ENCODE measurements at regions not wholly inside any gene's neighbourhood (a gene's known extent, or its start where the extent isn't known, plus 50 kb on each side); places are given as distances from the start of the nearest gene placed in this dataset.

- no peak for DNase-seq (ENCODE audit: low read depth, low spot score)
- H3K36me3 ChIP-seq (ENCODE audit: control insufficient read depth in 2 of 2, extremely low read depth in 1 of 2, insufficient read depth in 2 of 2, low read length in 2 of 2) = no peaks in the 10 kb centered on the region
- intact Hi-C loops (cut with micrococcal nuclease) (no loop called here), dilution Hi-C loops (cut with MboI; ENCODE audit: extremely low pct_ligation_motif_present, low sequenced_read_pairs) (no loop called here)
- ChIA-PET POLR2A (no interaction called here), CTCF (no interaction called here)
- no peak for TF ChIP-seq POLR2A (IDR thresholded peaks at IDR 0.05; ENCODE audit: low read depth, low read length)
- TF ChIP-seq POLR2AphosphoS5 (IDR thresholded peaks at IDR 0.05; ENCODE audit: insufficient read depth, low read depth, low read length) = no peak
- TF ChIP-seq JUN (IDR thresholded peaks at IDR 0.05; ENCODE audit: borderline replicate concordance, insufficient read depth, insufficient read length, low read depth) = no peak
- TF ChIP-seq FOS (IDR thresholded peaks at IDR 0.05; ENCODE audit: borderline replicate concordance, insufficient read depth, low read length) = no peak
- TF ChIP-seq GATA2 (IDR thresholded peaks at IDR 0.05; ENCODE audit: insufficient read depth, insufficient read length, low read depth, low read length) = no peak
- no peak for TF ChIP-seq EZH2 (IDR thresholded peaks at IDR 0.05; ENCODE audit: borderline replicate concordance, low read depth, low read length, severe bottlenecking)
- no peak for TF ChIP-seq MAX (IDR thresholded peaks at IDR 0.05; ENCODE audit: insufficient read depth, insufficient read length)
- no peak for TF ChIP-seq MYC (IDR thresholded peaks at IDR 0.05; ENCODE audit: low read depth, low read length)
- TF ChIP-seq CTCF (IDR thresholded peaks at IDR 0.05; ENCODE audit: extremely low read depth in 1 of 2, insufficient read depth in 1 of 2, low read depth in 1 of 2, low read length in 2 of 2) = no peak
- H3K4me3 ChIP-seq (replicated peaks in 1 of 3; ENCODE audit: insufficient read depth in 1 of 3, low read depth in 1 of 3, low read length in 3 of 3) = no peak overlapping the region
- H3K27me3 ChIP-seq (ENCODE audit: control insufficient read depth in 2 of 2, insufficient read depth in 2 of 2, low read length in 2 of 2) = peaks cover 0 to 5% of the 10 kb centered on the region in 2 experiments
- H3K9me1 ChIP-seq (replicated peaks; ENCODE audit: control insufficient read depth, extremely low read depth, insufficient read depth, low read length) = no peaks in the 10 kb centered on the region
- BruUV-seq (replicated peaks) = no TSS peak
- no peaks in the 10 kb centered on the region for H3K9me3 ChIP-seq (replicated peaks; ENCODE audit: control insufficient read depth, insufficient read depth, low read length)
- no peak for FAIRE-seq
- no peaks in the 10 kb centered on the region for H3K4me1 ChIP-seq (ENCODE audit: control insufficient read depth, extremely low read depth, insufficient read depth, low read length)
- no peaks in the 10 kb centered on the region for H3K79me2 ChIP-seq (ENCODE audit: control insufficient read depth, insufficient read depth, low read length)
- no peak overlapping the region for H3K27ac ChIP-seq (ENCODE audit: insufficient read depth, low read depth, low read length)
- no peak overlapping the region for H2AFZ ChIP-seq (ENCODE audit: low read depth, low read length)
- H4K20me1 ChIP-seq (replicated peaks; ENCODE audit: control insufficient read depth, extremely low read depth, insufficient read depth, low read length) = no peaks in the 10 kb centered on the region
- H3K4me2 ChIP-seq (ENCODE audit: insufficient read depth, low read length) = no peak overlapping the region
- H3K9ac ChIP-seq (replicated peaks; ENCODE audit: extremely low read depth, insufficient read depth, low read length) = no peak overlapping the region
Observed at GRCh38 chr2:237250599-237250998, 163.4 kb downstream of the COL6A3 start.
